GM12872 (cell line): ENCODE measurements at regions not wholly inside any gene's neighbourhood (a gene's known extent, or its start where the extent isn't known, plus 50 kb on each side); places are given as distances from the start of the nearest gene placed in this dataset.

ENCODE experiments used
- TF ChIP-seq, protein P1 (sequence below): IDR thresholded peaks from 3 replicates; pipeline ENCODE4 v1.5.1; 2011; ENCODE audit warnings: low read depth, mild to moderate bottlenecking, low read length, moderate library complexity; ENCODE audit not compliant: insufficient read depth

DNA sequence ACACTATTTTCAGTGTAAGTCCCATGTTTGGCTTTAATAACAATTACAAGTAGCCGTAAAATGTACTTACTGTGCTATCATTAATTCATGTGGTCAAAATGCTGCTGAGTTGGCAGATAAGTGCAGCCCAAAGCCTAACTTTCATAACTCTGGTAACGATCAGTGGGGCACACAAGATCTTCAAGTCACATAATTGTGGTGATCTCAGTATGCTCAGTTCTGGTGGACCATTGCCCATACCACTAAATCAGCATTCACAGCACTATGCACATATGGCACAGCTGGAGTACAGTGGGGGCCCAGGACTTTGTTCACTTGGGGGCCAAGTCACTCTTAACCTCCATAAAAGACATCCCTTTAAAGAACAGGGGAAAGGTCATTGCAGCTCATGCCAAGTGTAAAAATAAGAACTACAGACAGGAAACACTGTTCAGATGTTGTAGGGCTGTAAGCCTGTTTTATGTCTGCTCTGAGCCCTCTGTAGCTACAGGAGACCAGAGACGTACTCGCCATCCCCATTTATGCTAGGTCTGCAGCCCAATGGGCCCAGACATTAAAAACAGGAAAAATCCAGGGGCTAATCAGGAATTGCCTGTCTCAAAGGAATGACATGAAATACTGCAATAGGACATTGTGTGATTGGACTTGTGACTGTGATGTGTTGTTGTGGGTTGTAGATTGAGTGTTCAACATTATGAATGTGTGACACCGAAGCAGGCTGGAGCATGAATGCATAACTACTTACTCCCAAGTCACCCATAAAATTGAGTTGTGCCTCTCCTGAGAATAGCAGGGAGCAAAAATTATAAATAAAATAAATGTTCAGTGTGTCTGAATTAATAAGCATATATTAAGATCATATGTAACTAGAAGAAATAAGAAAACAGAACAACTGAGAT lies 282.5 kb upstream of the EPHA3 start:
- TF ChIP-seq, protein P1, sequence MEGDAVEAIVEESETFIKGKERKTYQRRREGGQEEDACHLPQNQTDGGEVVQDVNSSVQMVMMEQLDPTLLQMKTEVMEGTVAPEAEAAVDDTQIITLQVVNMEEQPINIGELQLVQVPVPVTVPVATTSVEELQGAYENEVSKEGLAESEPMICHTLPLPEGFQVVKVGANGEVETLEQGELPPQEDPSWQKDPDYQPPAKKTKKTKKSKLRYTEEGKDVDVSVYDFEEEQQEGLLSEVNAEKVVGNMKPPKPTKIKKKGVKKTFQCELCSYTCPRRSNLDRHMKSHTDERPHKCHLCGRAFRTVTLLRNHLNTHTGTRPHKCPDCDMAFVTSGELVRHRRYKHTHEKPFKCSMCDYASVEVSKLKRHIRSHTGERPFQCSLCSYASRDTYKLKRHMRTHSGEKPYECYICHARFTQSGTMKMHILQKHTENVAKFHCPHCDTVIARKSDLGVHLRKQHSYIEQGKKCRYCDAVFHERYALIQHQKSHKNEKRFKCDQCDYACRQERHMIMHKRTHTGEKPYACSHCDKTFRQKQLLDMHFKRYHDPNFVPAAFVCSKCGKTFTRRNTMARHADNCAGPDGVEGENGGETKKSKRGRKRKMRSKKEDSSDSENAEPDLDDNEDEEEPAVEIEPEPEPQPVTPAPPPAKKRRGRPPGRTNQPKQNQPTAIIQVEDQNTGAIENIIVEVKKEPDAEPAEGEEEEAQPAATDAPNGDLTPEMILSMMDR, result no peak

DNA sequence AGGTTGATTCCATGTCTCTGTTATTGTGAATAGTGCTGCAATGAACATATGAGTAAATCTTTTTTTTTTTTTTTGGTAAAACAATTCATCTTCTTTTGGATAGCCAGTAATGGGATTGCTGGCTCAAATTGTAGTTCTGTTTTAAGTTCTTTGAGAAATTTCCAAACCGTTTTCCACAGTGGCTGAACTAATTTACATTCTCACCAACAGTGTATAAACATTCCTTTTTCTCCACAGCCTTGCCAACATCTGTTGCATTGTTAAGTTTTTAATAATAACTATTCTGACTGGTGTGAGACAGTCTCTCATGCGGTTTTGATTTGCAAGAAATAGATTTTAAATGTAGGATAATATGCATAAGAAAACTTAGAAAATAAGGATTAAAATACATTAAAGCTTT lies 279.0 kb upstream of the EPHA3 start:
- TF ChIP-seq, protein P1, result no peak

DNA sequence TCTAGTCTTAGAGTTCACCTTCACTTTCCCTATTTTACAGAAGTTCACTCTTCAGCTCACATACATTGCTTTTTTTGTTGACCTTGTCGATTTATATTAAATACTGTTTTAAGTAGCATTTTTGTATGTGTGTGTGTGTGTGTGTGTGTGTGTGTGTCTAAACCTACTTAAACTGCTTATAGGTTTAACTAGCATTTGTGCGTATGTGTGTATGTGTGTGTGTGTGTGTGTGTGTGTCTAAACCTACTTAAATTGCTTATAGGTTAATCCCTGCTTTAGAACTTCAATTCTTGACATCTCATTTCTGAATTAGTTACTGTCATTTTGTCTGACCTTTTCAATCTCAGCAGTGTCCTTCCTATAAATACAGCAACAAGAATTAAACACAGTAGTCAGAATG lies 254.8 kb upstream of the EPHA3 start:
- TF ChIP-seq, protein P1, result no peak

DNA sequence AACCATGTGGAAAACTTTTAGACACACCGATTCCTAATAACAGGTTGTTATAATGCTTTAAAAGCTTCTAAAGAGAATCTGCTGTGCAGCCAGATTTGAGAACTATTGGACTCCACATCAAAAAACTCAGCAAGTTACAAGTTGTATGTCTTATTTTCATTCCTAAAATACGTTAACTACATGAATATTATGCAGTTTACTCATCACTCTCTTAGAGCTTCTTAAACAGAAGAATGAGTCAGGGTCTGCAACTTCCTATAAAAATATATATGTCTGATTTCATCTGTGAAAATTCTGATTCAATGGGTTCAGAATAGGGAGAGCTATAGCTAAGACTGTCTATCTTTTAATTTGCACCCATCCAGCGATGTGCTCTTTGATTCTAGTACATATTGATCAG lies 244.2 kb upstream of the EPHA3 start:
- TF ChIP-seq, protein P1, result no peak

DNA sequence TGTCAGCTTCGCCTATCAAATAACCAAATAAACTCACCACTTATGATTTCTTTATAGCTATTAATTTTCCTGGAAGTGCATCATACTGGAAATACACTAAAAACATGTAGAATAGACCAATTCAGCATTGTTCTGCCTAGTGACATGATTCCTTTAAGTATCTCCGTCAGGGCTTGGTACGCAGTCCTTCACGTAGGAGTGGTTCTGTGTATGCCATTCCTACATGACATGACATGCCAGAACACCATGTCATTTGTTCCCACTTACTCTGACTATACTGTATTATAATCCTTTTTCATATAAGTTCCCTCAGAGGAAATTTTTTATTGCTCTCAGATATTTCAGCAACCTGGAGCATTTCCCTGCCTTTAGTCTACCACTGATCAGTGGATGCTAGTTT lies 230.7 kb upstream of the EPHA3 start:
- TF ChIP-seq, protein P1, result no peak

DNA sequence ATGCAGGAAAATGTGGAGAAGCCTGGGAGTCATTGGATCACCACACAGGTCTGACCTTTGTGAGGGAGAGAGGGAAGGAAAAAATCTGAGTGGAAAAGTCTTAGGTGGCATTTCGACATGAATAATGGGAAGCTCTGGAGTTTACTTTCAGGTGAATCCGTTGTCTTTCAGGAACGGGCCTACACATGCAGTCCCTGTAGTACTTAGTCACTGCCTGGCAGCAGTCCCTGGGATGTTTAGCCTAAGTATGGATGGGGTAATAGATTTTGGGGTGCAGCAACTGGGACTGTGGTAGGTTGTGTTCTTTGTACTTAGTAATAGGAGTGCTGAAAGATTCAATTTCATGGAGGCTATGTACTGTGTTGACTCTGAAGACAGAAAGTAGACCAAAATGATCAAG lies 227.5 kb upstream of the EPHA3 start:
- TF ChIP-seq, protein P1, result no peak

DNA sequence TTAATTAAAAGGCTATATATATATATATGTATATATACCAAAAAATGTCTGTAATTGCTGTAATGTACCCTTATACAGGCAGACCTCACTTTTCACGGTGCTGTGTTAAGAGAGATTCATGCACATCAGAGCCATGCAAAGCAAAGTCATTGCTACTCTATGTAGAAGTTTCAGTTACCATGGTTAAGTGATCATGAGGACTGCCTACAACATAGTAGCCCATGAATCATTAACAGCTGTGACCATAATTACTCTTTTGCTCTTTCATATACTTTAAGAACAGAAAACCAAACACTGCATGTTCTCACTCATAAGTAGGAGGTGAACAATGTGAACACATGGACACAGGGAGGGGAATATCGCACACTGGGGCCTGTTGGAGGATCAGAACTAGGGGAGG lies 225.3 kb upstream of the EPHA3 start:
- TF ChIP-seq, protein P1, result no peak

DNA sequence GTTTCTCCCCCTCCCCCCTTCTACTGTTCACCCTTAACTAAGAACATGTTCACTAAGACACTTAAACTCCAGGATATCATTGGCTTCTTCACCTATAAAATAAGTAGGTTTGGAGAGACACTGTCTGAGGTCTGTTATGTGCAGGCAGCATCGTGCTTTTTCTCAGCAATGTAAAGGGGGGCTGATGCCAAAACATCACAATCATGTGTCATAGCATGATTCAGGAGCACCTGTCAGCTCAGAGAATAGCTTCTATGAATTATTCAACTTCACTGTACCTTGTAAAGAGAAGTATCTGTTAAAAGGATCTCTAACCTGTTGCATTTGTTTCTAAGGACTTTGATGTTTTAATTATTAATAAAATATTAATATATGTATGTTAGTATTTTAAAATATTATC lies 211.4 kb upstream of the EPHA3 start:
- TF ChIP-seq, protein P1, result no peak
